ENCODE measurements at regions not wholly inside any gene's neighbourhood (a gene's known extent, or its start where the extent isn't known, plus 50 kb on each side); places are given as distances from the start of the nearest gene placed in this dataset.

- TF ChIP-seq CTCF (IDR thresholded peaks at IDR 0.05; ENCODE audit: insufficient read depth, low read depth, low read length): no peak
- no peak for TF ChIP-seq EZH2 (IDR thresholded peaks at IDR 0.05; ENCODE audit: insufficient read depth, low read length)
Measured at GRCh38 chr3:154936196-154936595, 143.9 kb upstream of the MME start.

Measured in astrocyte (in vitro differentiated cells and primary cell).